ENCODE measurements at regions not wholly inside any gene's neighbourhood (a gene's known extent, or its start where the extent isn't known, plus 50 kb on each side); places are given as distances from the start of the nearest gene placed in this dataset.
"Not testable (repeated sequence)": the region's sequence is repeated elsewhere in the genome, so short reads cannot be mapped to it uniquely, and the experiment has no call there.

DNA sequence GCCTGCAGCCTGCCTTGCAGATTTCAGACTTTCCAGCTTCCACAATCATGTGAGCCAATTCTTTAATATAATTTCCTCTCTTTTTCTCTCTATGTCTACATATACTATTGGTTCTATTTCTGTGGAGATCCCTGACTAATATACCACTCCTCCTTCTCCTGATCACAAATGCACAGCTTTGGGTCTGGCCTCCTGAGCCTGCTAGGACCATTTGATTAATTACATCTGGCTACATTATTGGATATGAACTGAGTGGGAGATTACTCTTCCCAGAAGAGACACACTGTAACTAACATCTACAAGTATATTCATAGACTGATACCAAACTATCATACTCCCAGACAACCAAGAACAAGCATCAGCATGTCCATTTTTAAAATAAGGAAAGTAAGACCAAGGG, 188.9 kb upstream of the LMCD1 start:
- Histone ChIP-seq H3K27ac (no peak overlapping the region), H3K79me2 (no peaks in the 10 kb centered on the region), H3K4me3 (ENCODE audit: low read depth, low read length) (no peak overlapping the region), H3K36me3 (ENCODE audit: control insufficient read depth, insufficient read depth, low read length) (no peaks in the 10 kb centered on the region), H3K27me3 (ENCODE audit: control insufficient read depth, insufficient read depth, low read length) (no peaks in the 10 kb centered on the region), H3K4me2 (ENCODE audit: low read length) (no peak overlapping the region), H2AFZ (no peak overlapping the region), H3K9me3 (ENCODE audit: control insufficient read depth, low read length) (peaks cover 4% of the 10 kb centered on the region), H3K4me1 (no peaks in the 10 kb centered on the region), H3K9ac (no peak overlapping the region)
- no peak for TF ChIP-seq CTCF (IDR thresholded peaks at IDR 0.05)

DNA sequence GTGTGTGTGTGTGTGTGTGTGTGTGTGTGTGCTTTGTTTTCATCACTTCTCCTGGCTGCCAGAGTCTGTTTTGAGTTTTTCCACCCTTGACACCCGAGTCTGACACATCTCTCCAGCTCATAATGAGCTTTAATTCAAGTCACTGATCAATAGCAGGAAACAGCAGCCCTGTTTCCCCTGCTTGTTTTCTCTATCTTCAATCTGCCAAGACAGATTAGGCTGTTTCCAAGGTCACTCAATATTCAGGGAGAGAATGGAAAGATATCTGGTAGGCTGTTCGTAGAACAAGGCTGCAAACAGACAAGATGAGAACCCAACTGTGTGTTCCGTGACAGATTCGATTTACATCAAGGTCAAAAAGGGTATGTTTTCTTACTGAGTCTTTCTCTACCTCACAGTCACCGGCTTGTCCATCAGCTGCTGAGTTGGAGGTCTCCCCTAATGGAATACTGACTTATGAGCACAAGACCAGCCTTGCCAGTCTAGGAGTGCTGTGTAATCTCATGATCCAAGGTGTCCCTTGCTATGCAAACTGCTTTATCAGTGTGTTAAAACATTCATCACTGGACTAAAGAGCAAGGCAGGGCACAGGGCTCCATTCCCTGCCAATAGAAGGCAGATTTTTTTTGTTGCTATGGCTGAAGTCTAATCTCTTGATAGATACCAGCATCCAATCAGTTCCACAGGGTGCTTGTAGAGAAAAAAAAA, 187.9 kb upstream of the LMCD1 start:
- no peaks in the 10 kb centered on the region for H3K27me3 ChIP-seq (ENCODE audit: control insufficient read depth, insufficient read depth, low read length)
- H3K9ac ChIP-seq = no peak overlapping the region
- no peak overlapping the region for H3K4me2 ChIP-seq (ENCODE audit: low read length)
- no peaks in the 10 kb centered on the region for H3K4me1 ChIP-seq
- TF ChIP-seq CTCF (IDR thresholded peaks at IDR 0.05) = no peak
- no peak overlapping the region for H3K27ac ChIP-seq
- no peaks in the 10 kb centered on the region for H3K36me3 ChIP-seq (ENCODE audit: control insufficient read depth, insufficient read depth, low read length)
- no peak overlapping the region for H3K4me3 ChIP-seq (ENCODE audit: low read depth, low read length)
- no peak overlapping the region for H2AFZ ChIP-seq
- H3K9me3 ChIP-seq (ENCODE audit: control insufficient read depth, low read length) = peaks cover 4% of the 10 kb centered on the region
- no peaks in the 10 kb centered on the region for H3K79me2 ChIP-seq

GRCh38 chr3:8315526-8315925, 186.1 kb upstream of the LMCD1 start:
- H3K9ac ChIP-seq; H3K4me2 ChIP-seq (ENCODE audit: low read length); H3K27me3 ChIP-seq (ENCODE audit: control insufficient read depth, insufficient read depth, low read length); H3K36me3 ChIP-seq (ENCODE audit: control insufficient read depth, insufficient read depth, low read length); H2AFZ ChIP-seq; H3K27ac ChIP-seq; H3K79me2 ChIP-seq; H3K4me3 ChIP-seq (ENCODE audit: low read depth, low read length); H3K4me1 ChIP-seq; H3K9me3 ChIP-seq (ENCODE audit: control insufficient read depth, low read length): not testable (repeated sequence)

GRCh38 chr3:8317661-8318649, 183.7 kb upstream of the LMCD1 start:
- no peak for TF ChIP-seq CTCF (IDR thresholded peaks at IDR 0.05)
- H3K9ac ChIP-seq = no peak overlapping the region
- H3K4me3 ChIP-seq (ENCODE audit: low read depth, low read length) = no peak overlapping the region
- no peak overlapping the region for H2AFZ ChIP-seq
- H3K27ac ChIP-seq = no peak overlapping the region
- no peaks in the 10 kb centered on the region for H3K9me3 ChIP-seq (ENCODE audit: control insufficient read depth, low read length)
- no peaks in the 10 kb centered on the region for H3K79me2 ChIP-seq
- H3K27me3 ChIP-seq (ENCODE audit: control insufficient read depth, insufficient read depth, low read length) = no peaks in the 10 kb centered on the region
- H3K4me1 ChIP-seq = no peaks in the 10 kb centered on the region
- no peaks in the 10 kb centered on the region for H3K36me3 ChIP-seq (ENCODE audit: control insufficient read depth, insufficient read depth, low read length)
- no peak overlapping the region for H3K4me2 ChIP-seq (ENCODE audit: low read length)

GRCh38 chr3:8319935-8320634, 181.5 kb upstream of the LMCD1 start:
- Histone ChIP-seq H3K79me2 (no peaks in the 10 kb centered on the region), H3K27ac (no peak overlapping the region), H2AFZ (no peak overlapping the region), H3K4me1 (no peaks in the 10 kb centered on the region), H3K36me3 (ENCODE audit: control insufficient read depth, insufficient read depth, low read length) (no peaks in the 10 kb centered on the region), H3K4me3 (ENCODE audit: low read depth, low read length) (no peak overlapping the region), H3K4me2 (ENCODE audit: low read length) (no peak overlapping the region), H3K9me3 (ENCODE audit: control insufficient read depth, low read length) (no peaks in the 10 kb centered on the region), H3K9ac (no peak overlapping the region), H3K27me3 (ENCODE audit: control insufficient read depth, insufficient read depth, low read length) (no peaks in the 10 kb centered on the region)
- TF ChIP-seq CTCF (IDR thresholded peaks at IDR 0.05) = no peak
